Ishikawa (cell line): ENCODE measurements at regions not wholly inside any gene's neighbourhood (a gene's known extent, or its start where the extent isn't known, plus 50 kb on each side); places are given as distances from the start of the nearest gene placed in this dataset.

ENCODE experiments used
- EGR1 ChIP-seq: IDR thresholded peaks from 2 replicates; pipeline ENCODE4 v1.6.1; 2012
- EP300 ChIP-seq: IDR thresholded peaks from 2 replicates; pipeline ENCODE4 v1.6.1; 2012; ENCODE audit warnings: borderline replicate concordance
- MAX ChIP-seq: IDR thresholded peaks from 2 replicates; pipeline ENCODE4 v1.6.1; 2012
- RAD21 ChIP-seq: IDR thresholded peaks from 2 replicates; pipeline ENCODE4 v1.6.1; 2012; ENCODE audit warnings: low read depth
- REST ChIP-seq: IDR thresholded peaks from 2 replicates; pipeline ENCODE4 v1.6.1; 2012; ENCODE audit warnings: low read depth, mild to moderate bottlenecking
- TAF1 ChIP-seq: IDR thresholded peaks from 2 replicates; pipeline ENCODE4 v1.6.1; 2012; ENCODE audit warnings: low read depth, mild to moderate bottlenecking
- YY1 ChIP-seq: IDR thresholded peaks from 2 replicates; pipeline ENCODE4 v1.6.1; 2012; ENCODE audit warnings: low read depth

GRCh38 chr20:24862606-24863005 is 86.5 kb upstream of the CST7 start:
- TF ChIP-seq REST (no peak), EGR1 (no peak), TAF1 (no peak), YY1 (no peak), RAD21 (no peak), MAX (no peak), EP300 (no peak)
